CD8-positive, alpha-beta memory T cell (primary cell): ENCODE measurements at regions not wholly inside any gene's neighbourhood (a gene's known extent, or its start where the extent isn't known, plus 50 kb on each side); places are given as distances from the start of the nearest gene placed in this dataset.

ENCODE experiments used
- CTCF ChIA-PET: fragments of 350-600 bp; sonication (Branson Sonifier 250); formaldehyde crosslinking; loops from one replicate; lab custom pipeline; 2021; ENCODE audit warnings: antibody characterized with exemption; lab: Charles Lee
- POLR2A ChIA-PET: fragments of 350-600 bp; sonication (Branson Sonifier 250); formaldehyde crosslinking; loops from one replicate; lab custom pipeline; 2021; ENCODE audit warnings: antibody characterized with exemption; lab: Charles Lee
- DNase-seq, 5 donors: peaks; one replicate each; pipeline versions ENCODE4 v3.0.0 to v3.0.0-alpha.2; 2020 to 2022; ENCODE audit warnings: mixed read lengths in 1 of 5
- H3K27ac ChIP-seq: one replicate; pipeline ENCODE4 v1.7.0; 2013; ENCODE audit warnings: low read depth, mild to moderate bottlenecking, low read length, moderate library complexity
- H3K27me3 ChIP-seq: 2 replicates; pipeline ENCODE4 v1.7.0; 2013; ENCODE audit warnings: low read length, mild to moderate bottlenecking; ENCODE audit not compliant: insufficient read depth, poor library complexity, severe bottlenecking
- H3K36me3 ChIP-seq: 2 replicates; pipeline ENCODE4 v1.7.0; 2013; ENCODE audit warnings: mild to moderate bottlenecking, low read length, moderate library complexity; ENCODE audit not compliant: insufficient read depth
- H3K4me1 ChIP-seq: 2 replicates; pipeline ENCODE4 v1.7.0; 2013; ENCODE audit warnings: mild to moderate bottlenecking, low read length, moderate library complexity; ENCODE audit not compliant: insufficient read depth
- H3K4me3 ChIP-seq: 2 replicates; pipeline ENCODE4 v1.7.0; 2013; ENCODE audit warnings: mild to moderate bottlenecking, low read length
- H3K9me3 ChIP-seq: 2 replicates; pipeline ENCODE4 v1.7.0; 2013; ENCODE audit warnings: mild to moderate bottlenecking, low read length
- H3K27ac Mint-ChIP-seq, 8 donors: one replicate each; pipeline ENCODE4 v1.8.0; 2020 to 2021; ENCODE audit warnings: mixed read lengths in 8 of 8, mild to moderate bottlenecking in 6 of 8, inconsistent platforms in 3 of 8, moderate library complexity in 3 of 8
- H3K27me3 Mint-ChIP-seq, 2 donors: one replicate each; pipeline ENCODE4 v1.8.0; 2020 to 2021; ENCODE audit warnings: mixed read lengths in 2 of 2, mild to moderate bottlenecking in 1 of 2, moderate library complexity in 1 of 2
- H3K36me3 Mint-ChIP-seq, 3 donors: one replicate each; pipeline ENCODE4 v1.8.0; 2020 to 2021; ENCODE audit warnings: mixed read lengths in 3 of 3, inconsistent platforms in 1 of 3, mild to moderate bottlenecking in 1 of 3
- H3K4me1 Mint-ChIP-seq, 3 donors: one replicate each; pipeline ENCODE4 v1.8.0; 2020 to 2021; ENCODE audit warnings: mixed read lengths in 3 of 3, inconsistent platforms in 1 of 3, mild to moderate bottlenecking in 1 of 3
- H3K4me3 Mint-ChIP-seq, 7 donors: one replicate each; pipeline ENCODE4 v1.8.0; 2020 to 2021; ENCODE audit warnings: mixed read lengths in 7 of 7, mild to moderate bottlenecking in 6 of 7, moderate library complexity in 4 of 7, inconsistent platforms in 2 of 7
- H3K9me3 Mint-ChIP-seq, 5 donors: one replicate each; pipeline ENCODE4 v1.8.0; 2020 to 2022; ENCODE audit warnings: mixed read lengths in 5 of 5, mild to moderate bottlenecking in 3 of 5, moderate library complexity in 2 of 5, inconsistent platforms in 1 of 5

DNA sequence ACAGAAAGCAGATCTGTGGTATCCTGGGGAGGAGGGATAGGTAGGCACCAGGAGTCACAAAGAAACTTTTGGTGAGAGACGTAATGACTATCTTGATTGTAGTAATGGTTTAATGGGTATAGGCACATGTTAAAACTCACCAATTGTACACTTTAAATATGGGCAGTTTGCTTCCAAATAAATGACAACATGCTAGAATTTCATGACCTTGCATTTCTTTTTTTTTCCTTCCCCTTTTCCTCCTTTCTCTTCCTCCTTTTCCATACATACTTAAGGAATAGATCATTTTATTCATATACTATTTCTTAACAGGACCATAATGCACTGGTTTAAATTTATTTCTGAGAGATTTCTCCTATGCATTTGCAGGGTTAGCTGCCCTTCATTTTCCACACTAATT is 341.8 kb downstream of the TMEM182 start:
- Histone ChIP-seq H3K36me3 (no peaks in the 10 kb centered on the region), H3K9me3 (no peaks in the 10 kb centered on the region), H3K4me1 (no peaks in the 10 kb centered on the region), H3K4me3 (no peak overlapping the region), H3K27ac (no peak overlapping the region), H3K27me3 (no peaks in the 10 kb centered on the region)
- H3K4me1 Mint-ChIP-seq, result no peaks in the 10 kb centered on the region
- no peaks in the 10 kb centered on the region for H3K36me3 Mint-ChIP-seq
- H3K27me3 Mint-ChIP-seq, result no peaks in the 10 kb centered on the region
- DNase-seq, result no peak
- POLR2A ChIA-PET, result no interaction called here
- H3K4me3 Mint-ChIP-seq, result no peak overlapping the region
- H3K9me3 Mint-ChIP-seq, result peaks cover 1 to 15% (median 2%) of the 10 kb centered on the region in 5 donors
- no peak overlapping the region for H3K27ac Mint-ChIP-seq
- CTCF ChIA-PET, result no interaction called here

DNA sequence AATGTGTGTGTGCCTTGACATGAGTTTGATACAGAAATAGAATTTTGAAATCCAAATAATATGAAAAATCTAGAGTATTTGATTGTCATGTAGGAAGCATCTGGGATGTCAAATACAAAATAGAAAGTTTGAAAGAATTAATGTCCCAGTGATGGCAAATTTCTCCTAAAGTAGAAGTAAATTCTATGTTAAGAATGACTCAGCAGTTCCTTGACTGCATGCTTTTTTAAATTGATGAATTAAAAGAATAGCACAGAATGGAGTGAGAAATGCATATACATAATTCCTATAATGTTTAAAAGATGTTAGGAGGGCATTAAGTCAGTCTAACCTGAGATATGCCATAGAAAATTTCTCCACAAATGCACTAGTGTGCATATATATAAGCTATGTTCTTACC is 357.5 kb downstream of the TMEM182 start:
- H3K9me3 ChIP-seq, result no peaks in the 10 kb centered on the region
- no peaks in the 10 kb centered on the region for H3K4me1 ChIP-seq
- H3K36me3 ChIP-seq, result no peaks in the 10 kb centered on the region
- H3K27me3 Mint-ChIP-seq, result no peaks in the 10 kb centered on the region
- H3K4me3 ChIP-seq, result no peak overlapping the region
- ChIA-PET POLR2A (no interaction called here), CTCF (no interaction called here)
- H3K4me1 Mint-ChIP-seq, result no peaks in the 10 kb centered on the region
- H3K4me3 Mint-ChIP-seq, result no peak overlapping the region
- H3K9me3 Mint-ChIP-seq, result peaks cover 0 to 3% (median 2%) of the 10 kb centered on the region in 5 donors
- H3K36me3 Mint-ChIP-seq, result no peaks in the 10 kb centered on the region
- no peaks in the 10 kb centered on the region for H3K27me3 ChIP-seq
- no peak overlapping the region for H3K27ac ChIP-seq
- no peak for DNase-seq
- H3K27ac Mint-ChIP-seq, result no peak overlapping the region

DNA sequence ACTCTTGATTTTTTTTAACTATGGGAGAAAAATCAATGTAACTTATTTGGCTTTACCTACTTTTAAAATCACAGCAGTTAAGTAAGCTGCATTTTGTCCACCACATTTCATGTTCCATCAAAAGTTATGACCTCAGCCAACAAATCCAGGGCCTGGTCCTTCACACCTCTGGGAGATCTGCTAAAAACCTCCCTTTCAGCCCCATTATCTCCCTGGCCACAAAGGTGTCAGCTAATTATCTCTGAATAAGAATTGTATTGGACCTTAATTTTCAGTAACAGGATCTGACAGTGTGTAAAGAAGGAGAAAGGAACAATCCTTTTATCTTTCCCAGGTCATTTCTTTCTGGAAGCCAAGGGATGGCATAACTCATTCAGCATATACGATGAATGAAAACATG is 359.3 kb downstream of the TMEM182 start:
- H3K4me1 Mint-ChIP-seq, result no peaks in the 10 kb centered on the region
- CTCF ChIA-PET, result no interaction called here
- Histone ChIP-seq H3K4me1 (no peaks in the 10 kb centered on the region), H3K4me3 (no peak overlapping the region), H3K36me3 (no peaks in the 10 kb centered on the region), H3K27me3 (no peaks in the 10 kb centered on the region), H3K27ac (no peak overlapping the region), H3K9me3 (no peaks in the 10 kb centered on the region)
- no peaks in the 10 kb centered on the region for H3K27me3 Mint-ChIP-seq
- no peaks in the 10 kb centered on the region for H3K36me3 Mint-ChIP-seq
- no peak overlapping the region for H3K27ac Mint-ChIP-seq
- H3K9me3 Mint-ChIP-seq, result peaks cover 0 to 6% (median 2%) of the 10 kb centered on the region in 5 donors
- H3K4me3 Mint-ChIP-seq, result no peak overlapping the region
- POLR2A ChIA-PET, result no interaction called here
- DNase-seq, result no peak

DNA sequence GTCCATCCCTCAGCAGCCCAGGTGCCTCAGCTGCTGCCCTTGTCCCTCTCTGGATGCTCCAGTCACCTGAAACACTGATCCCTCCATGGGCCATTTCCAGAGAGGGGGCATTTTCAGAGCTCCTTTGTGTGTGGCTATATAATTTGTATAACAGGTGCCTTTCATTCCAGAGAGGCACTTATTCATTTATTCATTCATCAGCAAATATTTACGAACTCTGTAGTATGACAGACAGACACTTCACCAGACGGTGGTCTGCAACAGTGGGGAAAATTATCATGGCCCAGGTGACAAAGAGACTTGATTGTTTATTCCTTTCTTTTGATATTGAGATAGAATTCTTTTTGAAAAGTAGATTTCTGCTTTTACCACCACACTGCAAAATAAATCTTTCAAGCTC is 361.7 kb downstream of the TMEM182 start:
- Histone ChIP-seq H3K36me3 (no peaks in the 10 kb centered on the region), H3K4me3 (no peak overlapping the region), H3K9me3 (no peaks in the 10 kb centered on the region), H3K27ac (no peak overlapping the region), H3K4me1 (no peaks in the 10 kb centered on the region), H3K27me3 (no peaks in the 10 kb centered on the region)
- CTCF ChIA-PET, result no interaction called here
- Mint-ChIP-seq H3K27ac (no peak overlapping the region), H3K9me3 (peaks cover 0 to 9% (median 0%) of the 10 kb centered on the region in 5 donors), H3K4me1 (no peaks in the 10 kb centered on the region), H3K36me3 (no peaks in the 10 kb centered on the region), H3K27me3 (no peaks in the 10 kb centered on the region), H3K4me3 (no peak overlapping the region)
- POLR2A ChIA-PET, result no interaction called here
- no peak for DNase-seq

DNA sequence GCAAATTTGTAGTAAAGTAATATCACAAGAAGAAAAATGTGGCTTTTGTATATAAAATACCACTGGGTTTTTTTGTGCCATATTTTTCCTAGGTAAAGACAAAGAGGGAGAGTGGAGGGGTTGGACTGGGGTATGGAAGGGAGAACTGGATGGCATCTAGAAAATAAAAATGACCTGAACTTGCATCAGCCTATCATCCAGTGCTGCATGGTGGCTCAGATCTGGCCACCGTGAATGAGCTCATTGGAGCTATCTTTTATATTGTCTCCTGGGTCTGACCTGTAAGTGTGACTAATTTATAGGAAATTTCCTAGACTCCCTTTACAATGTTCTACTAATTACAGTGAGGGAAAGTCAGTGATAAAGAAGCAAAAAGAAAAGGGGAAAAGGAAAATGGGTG is 369.0 kb downstream of the TMEM182 start:
- CTCF ChIA-PET, result no interaction called here

DNA sequence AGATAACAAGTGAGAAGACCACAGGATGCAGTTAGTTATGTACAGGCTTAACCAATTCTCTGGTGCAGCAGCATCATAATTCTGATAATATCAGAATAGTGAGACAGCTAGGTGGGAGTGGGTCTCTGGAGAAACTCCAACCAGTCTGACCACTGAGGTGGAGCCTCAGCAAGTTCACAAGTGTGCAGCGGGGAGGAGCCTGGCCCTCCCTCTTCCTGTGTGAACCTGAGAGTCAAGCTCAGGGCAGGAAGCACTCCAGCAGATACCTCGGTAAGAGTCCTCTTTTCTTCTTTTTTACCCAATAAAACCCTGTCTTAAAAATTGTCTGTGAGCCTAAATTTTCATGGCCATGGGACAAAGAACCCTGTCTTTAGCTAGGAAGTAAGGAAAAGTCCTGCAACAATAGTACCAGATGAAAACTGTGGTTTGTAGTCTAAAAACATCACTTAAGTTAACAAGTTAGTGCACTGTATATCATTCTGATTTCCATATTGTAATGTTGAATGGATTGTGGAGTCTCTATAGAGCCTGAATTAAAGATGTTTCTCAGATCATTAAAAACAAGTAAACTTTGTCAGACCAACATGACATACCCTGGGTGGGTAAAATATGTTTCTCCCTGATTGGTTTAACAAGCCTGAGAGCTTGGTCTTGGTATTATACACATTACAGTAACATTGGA is 370.8 kb downstream of the TMEM182 start:
- Histone ChIP-seq H3K4me1 (no peaks in the 10 kb centered on the region), H3K4me3 (no peak overlapping the region), H3K27me3 (no peaks in the 10 kb centered on the region), H3K27ac (no peak overlapping the region), H3K36me3 (no peaks in the 10 kb centered on the region), H3K9me3 (no peaks in the 10 kb centered on the region)
- H3K27me3 Mint-ChIP-seq, result no peaks in the 10 kb centered on the region
- peak overlapping the region in 2 of 8 donors; percentile 13 to 36 for H3K27ac Mint-ChIP-seq
- CTCF ChIA-PET, result interaction anchor here (1.0 kb wide), 1 partner anchor 10 kb away, joined by 3 read pairs; no protein-coding TSS in a partner anchor
- POLR2A ChIA-PET, result no interaction called here
- no peak for DNase-seq
- H3K4me3 Mint-ChIP-seq, result peak overlapping the region in 1 of 7 donors; percentile 8
- no peaks in the 10 kb centered on the region for H3K4me1 Mint-ChIP-seq
- H3K36me3 Mint-ChIP-seq, result no peaks in the 10 kb centered on the region
- H3K9me3 Mint-ChIP-seq, result peaks cover 0 to 14% (median 5%) of the 10 kb centered on the region in 5 donors

More for the DNA sequence above, 369.0 kb downstream of the TMEM182 start:
- Mint-ChIP-seq H3K9me3 (peaks cover 0 to 14% (median 2%) of the 10 kb centered on the region in 5 donors), H3K4me3 (no peak overlapping the region), H3K36me3 (no peaks in the 10 kb centered on the region), H3K27me3 (no peaks in the 10 kb centered on the region), H3K4me1 (no peaks in the 10 kb centered on the region), H3K27ac (no peak overlapping the region)
- no peak for DNase-seq
- Histone ChIP-seq H3K27ac (no peak overlapping the region), H3K4me3 (no peak overlapping the region), H3K9me3 (no peaks in the 10 kb centered on the region), H3K27me3 (no peaks in the 10 kb centered on the region), H3K4me1 (no peaks in the 10 kb centered on the region), H3K36me3 (no peaks in the 10 kb centered on the region)
- POLR2A ChIA-PET, result no interaction called here

DNA sequence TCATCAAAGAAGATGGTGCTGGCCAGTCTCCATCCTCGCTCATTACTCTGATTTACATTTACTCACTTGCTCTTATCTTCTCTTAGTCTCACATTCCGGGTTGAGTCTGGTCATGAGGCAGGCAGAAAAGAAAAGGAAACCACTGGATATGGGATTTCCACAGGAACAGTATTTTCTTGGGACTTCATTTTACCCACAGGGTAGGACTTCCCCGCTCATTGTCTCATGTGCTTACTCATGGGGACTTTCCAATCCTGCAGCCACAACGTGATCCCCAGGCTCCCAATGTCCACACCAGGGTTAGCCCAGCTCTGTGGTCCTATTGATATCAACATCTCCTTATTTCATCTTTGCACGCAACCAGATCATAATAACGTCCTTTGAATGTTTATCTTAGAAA is 373.8 kb downstream of the TMEM182 start:
- no peak overlapping the region for H3K27ac ChIP-seq
- H3K9me3 ChIP-seq, result no peaks in the 10 kb centered on the region
- DNase-seq, result no peak

DNA sequence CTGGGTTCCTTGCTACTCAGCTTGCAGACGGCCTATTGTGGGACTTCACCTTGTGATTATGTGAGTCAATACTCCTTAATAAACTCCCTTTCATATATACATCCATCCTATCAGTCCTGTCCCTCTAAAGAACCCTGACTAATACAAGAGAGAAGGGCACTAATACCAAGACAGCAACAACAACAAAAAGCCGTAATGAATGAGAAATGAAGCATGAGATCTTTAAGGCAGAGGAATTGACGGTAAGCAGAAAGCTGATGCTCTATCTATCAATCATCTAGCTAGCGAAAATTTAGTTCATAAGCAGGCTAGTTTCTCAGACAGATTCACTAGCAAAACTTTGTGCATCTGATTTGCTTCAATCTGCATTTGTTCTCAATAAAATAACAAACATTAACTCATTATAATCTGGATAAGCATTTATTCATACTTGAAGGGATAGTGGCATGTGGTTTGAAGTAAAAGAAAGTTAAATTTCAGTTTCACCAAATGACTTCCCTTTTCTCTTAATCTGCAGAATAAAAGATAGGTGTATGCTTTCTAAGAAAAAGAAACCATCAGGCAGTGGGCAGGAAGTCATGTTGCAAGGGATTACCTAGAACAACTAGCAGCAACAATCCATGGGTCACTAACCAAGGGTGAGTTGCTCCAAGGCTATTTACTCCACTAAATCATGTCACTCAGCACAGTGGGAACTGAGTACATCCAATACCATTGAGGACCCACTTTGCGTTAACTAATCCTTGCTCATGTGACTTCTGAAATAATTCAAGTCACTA is 376.5 kb downstream of the TMEM182 start:
- H3K27me3 ChIP-seq, result no peaks in the 10 kb centered on the region
- Mint-ChIP-seq H3K4me1 (no peaks in the 10 kb centered on the region), H3K36me3 (no peaks in the 10 kb centered on the region), H3K27ac (no peak overlapping the region), H3K9me3 (peaks cover 0 to 23% (median 15%) of the 10 kb centered on the region in 5 donors), H3K27me3 (peaks cover 0 to 3% of the 10 kb centered on the region in 2 donors), H3K4me3 (no peak overlapping the region)
- H3K4me1 ChIP-seq, result no peaks in the 10 kb centered on the region
- H3K4me3 ChIP-seq, result no peak overlapping the region
- DNase-seq, result no peak
- ChIA-PET POLR2A (no interaction called here), CTCF (no interaction called here)
- H3K9me3 ChIP-seq, result no peaks in the 10 kb centered on the region
- H3K27ac ChIP-seq, result no peak overlapping the region
- no peaks in the 10 kb centered on the region for H3K36me3 ChIP-seq

More for the DNA sequence above, 373.8 kb downstream of the TMEM182 start:
- CTCF ChIA-PET, result no interaction called here
- Mint-ChIP-seq H3K27me3 (no peaks in the 10 kb centered on the region), H3K4me1 (no peaks in the 10 kb centered on the region), H3K4me3 (no peak overlapping the region), H3K9me3 (peaks cover 0 to 13% (median 12%) of the 10 kb centered on the region in 5 donors), H3K36me3 (no peaks in the 10 kb centered on the region), H3K27ac (no peak overlapping the region)
- H3K27me3 ChIP-seq, result no peaks in the 10 kb centered on the region
- POLR2A ChIA-PET, result no interaction called here
- no peaks in the 10 kb centered on the region for H3K4me1 ChIP-seq
- no peak overlapping the region for H3K4me3 ChIP-seq
- H3K36me3 ChIP-seq, result no peaks in the 10 kb centered on the region
